GM12892 (cell line): ENCODE measurements at regions not wholly inside any gene's neighbourhood (a gene's known extent, or its start where the extent isn't known, plus 50 kb on each side); places are given as distances from the start of the nearest gene placed in this dataset.

Experiments
- POLR2A ChIP-seq: IDR thresholded peaks from 2 replicates; pipeline ENCODE4 v1.6.1; 2011; ENCODE audit warnings: low read depth, low read length, control low read depth
- POLR2AphosphoS5 ChIP-seq: IDR thresholded peaks from 2 replicates; pipeline ENCODE4 v1.6.1; 2011; ENCODE audit warnings: low read depth, low read length, control low read depth
- TAF1 ChIP-seq: IDR thresholded peaks from 2 replicates; pipeline ENCODE4 v1.6.1; 2011; ENCODE audit warnings: low read depth, mild to moderate bottlenecking, control low read depth, low read length, borderline replicate concordance

GRCh38 chr3:116896116-116896515 is 186.5 kb downstream of the TUSC7 start:
- no peak for TF ChIP-seq POLR2AphosphoS5
- no peak for TF ChIP-seq POLR2A
- no peak for TF ChIP-seq TAF1
